ENCODE measurements at regions not wholly inside any gene's neighbourhood (a gene's known extent, or its start where the extent isn't known, plus 50 kb on each side); places are given as distances from the start of the nearest gene placed in this dataset.

- Histone ChIP-seq H4K20me1 (ENCODE audit: insufficient read depth, low read length) (no peaks in the 10 kb centered on the region), H2AFZ (ENCODE audit: low read length) (no peak overlapping the region), H3K27ac (ENCODE audit: low read depth, low read length) (no peak overlapping the region), H3K4me1 (ENCODE audit: insufficient read depth, low read length) (no peaks in the 10 kb centered on the region), H3K9me3 (ENCODE audit: low read depth, low read length) (no peaks in the 10 kb centered on the region), H3K36me3 (ENCODE audit: insufficient read depth, low read length) (no peaks in the 10 kb centered on the region), H3K4me2 (ENCODE audit: insufficient read depth, low read length) (no peak overlapping the region), H3K27me3 (ENCODE audit: insufficient read depth, low read length) (no peaks in the 10 kb centered on the region), H3K4me3 (ENCODE audit: insufficient read depth, low read length) (no peak overlapping the region), H3K79me2 (ENCODE audit: insufficient read depth, low read length) (no peaks in the 10 kb centered on the region)
- no peak for TF ChIP-seq CTCF (IDR thresholded peaks at IDR 0.05; ENCODE audit: extremely low read depth, low read depth, low read length)
- no peak for DNase-seq (ENCODE audit: insufficient read length, low spot score, missing footprints)
These were observed 111.8 kb upstream of the PSMD7 start for GRCh38 chr16:74184839-74185238.

- Histone ChIP-seq H4K20me1 (ENCODE audit: insufficient read depth, low read length) (no peaks in the 10 kb centered on the region), H3K36me3 (ENCODE audit: insufficient read depth, low read length) (no peaks in the 10 kb centered on the region), H3K79me2 (ENCODE audit: insufficient read depth, low read length) (no peaks in the 10 kb centered on the region), H3K27me3 (ENCODE audit: insufficient read depth, low read length) (no peaks in the 10 kb centered on the region), H3K9me3 (ENCODE audit: low read depth, low read length) (no peaks in the 10 kb centered on the region), H2AFZ (ENCODE audit: low read length) (no peak overlapping the region), H3K4me2 (ENCODE audit: insufficient read depth, low read length) (no peak overlapping the region), H3K4me3 (ENCODE audit: insufficient read depth, low read length) (no peak overlapping the region), H3K27ac (ENCODE audit: low read depth, low read length) (no peak overlapping the region), H3K4me1 (ENCODE audit: insufficient read depth, low read length) (no peaks in the 10 kb centered on the region)
- TF ChIP-seq CTCF (IDR thresholded peaks at IDR 0.05; ENCODE audit: extremely low read depth, low read depth, low read length), result no peak
- no peak for DNase-seq (ENCODE audit: insufficient read length, low spot score, missing footprints)
These were observed 112.8 kb upstream of the PSMD7 start for GRCh38 chr16:74183601-74184360.

GRCh38 chr16:74169687-74170376, 126.8 kb upstream of the PSMD7 start:
- peak overlapping the region; percentile 76 for H3K4me2 ChIP-seq (ENCODE audit: insufficient read depth, low read length)
- no peaks in the 10 kb centered on the region for H4K20me1 ChIP-seq (ENCODE audit: insufficient read depth, low read length)
- no peaks in the 10 kb centered on the region for H3K27me3 ChIP-seq (ENCODE audit: insufficient read depth, low read length)
- no peaks in the 10 kb centered on the region for H3K36me3 ChIP-seq (ENCODE audit: insufficient read depth, low read length)
- no peak for DNase-seq (ENCODE audit: insufficient read length, low spot score, missing footprints)
- no peaks in the 10 kb centered on the region for H3K4me1 ChIP-seq (ENCODE audit: insufficient read depth, low read length)
- H3K9me3 ChIP-seq (ENCODE audit: low read depth, low read length), result no peaks in the 10 kb centered on the region
- no peak for TF ChIP-seq CTCF (IDR thresholded peaks at IDR 0.05; ENCODE audit: extremely low read depth, low read depth, low read length)
- H3K79me2 ChIP-seq (ENCODE audit: insufficient read depth, low read length), result no peaks in the 10 kb centered on the region
- H3K4me3 ChIP-seq (ENCODE audit: insufficient read depth, low read length), result peak overlapping the region; percentile 65
- H3K27ac ChIP-seq (ENCODE audit: low read depth, low read length), result no peak overlapping the region
- H2AFZ ChIP-seq (ENCODE audit: low read length), result peak overlapping the region; percentile 65

GRCh38 chr16:74169066-74169465, 127.5 kb upstream of the PSMD7 start:
- Histone ChIP-seq H3K4me3 (ENCODE audit: insufficient read depth, low read length) (no peak overlapping the region), H3K27me3 (ENCODE audit: insufficient read depth, low read length) (no peaks in the 10 kb centered on the region), H3K27ac (ENCODE audit: low read depth, low read length) (no peak overlapping the region), H2AFZ (ENCODE audit: low read length) (no peak overlapping the region), H3K9me3 (ENCODE audit: low read depth, low read length) (no peaks in the 10 kb centered on the region), H3K4me1 (ENCODE audit: insufficient read depth, low read length) (no peaks in the 10 kb centered on the region), H3K36me3 (ENCODE audit: insufficient read depth, low read length) (no peaks in the 10 kb centered on the region), H4K20me1 (ENCODE audit: insufficient read depth, low read length) (no peaks in the 10 kb centered on the region), H3K79me2 (ENCODE audit: insufficient read depth, low read length) (no peaks in the 10 kb centered on the region), H3K4me2 (ENCODE audit: insufficient read depth, low read length) (no peak overlapping the region)
- DNase-seq (ENCODE audit: insufficient read length, low spot score, missing footprints), result no peak
- TF ChIP-seq CTCF (IDR thresholded peaks at IDR 0.05; ENCODE audit: extremely low read depth, low read depth, low read length), result no peak
